Natural killer cell (primary cell): ENCODE measurements at regions not wholly inside any gene's neighbourhood (a gene's known extent, or its start where the extent isn't known, plus 50 kb on each side); places are given as distances from the start of the nearest gene placed in this dataset.

ENCODE experiments used
- ATAC-seq, 3 donors: fragments of 150-1000 bp in 2 of 3; fragments of 200-7000 bp in 1 of 3; cut with Tn5 transposase; 1 replicate in 1 of 3; 2 replicates in 2 of 3; pipeline ENCODE4 v1.10.0; 2021; ENCODE audit warnings: mild to moderate bottlenecking in 2 of 3, moderate library complexity in 2 of 3
- DNase-seq, 2 donors: peaks; one replicate each; pipeline versions ENCODE4 v3.0.0 to v3.0.0-alpha.2; 2013 to 2021; ENCODE audit warnings: mixed read lengths in 1 of 2
- H3K27ac ChIP-seq: one replicate; pipeline ENCODE4 v1.5.1; 2013; ENCODE audit warnings: mild to moderate bottlenecking, low read length
- H3K27me3 ChIP-seq: one replicate; pipeline ENCODE4 v1.6.1; 2013; ENCODE audit warnings: low read length; ENCODE audit not compliant: control insufficient read depth, insufficient read depth
- H3K36me3 ChIP-seq: one replicate; pipeline ENCODE4 v1.6.1; 2013; ENCODE audit warnings: low read length; ENCODE audit not compliant: control insufficient read depth, insufficient read depth
- H3K4me1 ChIP-seq: one replicate; pipeline ENCODE4 v1.6.1; 2013; ENCODE audit warnings: low read length; ENCODE audit not compliant: control insufficient read depth, insufficient read depth
- H3K4me3 ChIP-seq: one replicate; pipeline ENCODE4 v1.5.1; 2013; ENCODE audit warnings: low read length
- H3K9me3 ChIP-seq: one replicate; pipeline ENCODE4 v1.6.1; 2013; ENCODE audit warnings: low read length; ENCODE audit not compliant: control insufficient read depth, insufficient read depth
- H3K27ac Mint-ChIP-seq, 2 donors: one replicate each; pipeline ENCODE4 v1.8.0; 2022; ENCODE audit warnings: mild to moderate bottlenecking in 2 of 2, mixed read lengths in 2 of 2, moderate library complexity in 1 of 2
- H3K27me3 Mint-ChIP-seq, 2 donors: one replicate each; pipeline ENCODE4 v1.8.0; 2022; ENCODE audit warnings: low read depth in 2 of 2, mixed read lengths in 2 of 2
- H3K36me3 Mint-ChIP-seq: one replicate; pipeline ENCODE4 v1.8.0; 2022; ENCODE audit warnings: mixed read lengths
- H3K4me1 Mint-ChIP-seq, 2 donors: one replicate each; pipeline ENCODE4 v1.8.0; 2022; ENCODE audit warnings: mixed read lengths in 2 of 2
- H3K4me3 Mint-ChIP-seq: one replicate; pipeline ENCODE4 v1.8.0; 2022; ENCODE audit warnings: mild to moderate bottlenecking, moderate library complexity, mixed read lengths
- H3K9me3 Mint-ChIP-seq, 2 donors: one replicate each; pipeline ENCODE4 v1.8.0; 2022; ENCODE audit warnings: mixed read lengths in 2 of 2
- WGBS: methylation state at CpG from one replicate; pipeline ENCODE4 v1.1.7; 2013; ENCODE audit warnings: missing lambda C conversion rate; ENCODE audit not compliant: insufficient coverage; 5-methylcytosine and 5-hydroxymethylcytosine counted together
- intact Hi-C: fragments of 100-400 bp; cut with micrococcal nuclease; formaldehyde crosslinking; loops from one replicate; pipeline ENCODE4 v1.14.2; 2022
- TF ChIP-seq, protein P1 (sequence below): fragments of 200-600 bp; IDR thresholded peaks from one replicate; pipeline ENCODE4 v1.8.0; 2022; ENCODE audit warnings: antibody characterized with exemption

DNA sequence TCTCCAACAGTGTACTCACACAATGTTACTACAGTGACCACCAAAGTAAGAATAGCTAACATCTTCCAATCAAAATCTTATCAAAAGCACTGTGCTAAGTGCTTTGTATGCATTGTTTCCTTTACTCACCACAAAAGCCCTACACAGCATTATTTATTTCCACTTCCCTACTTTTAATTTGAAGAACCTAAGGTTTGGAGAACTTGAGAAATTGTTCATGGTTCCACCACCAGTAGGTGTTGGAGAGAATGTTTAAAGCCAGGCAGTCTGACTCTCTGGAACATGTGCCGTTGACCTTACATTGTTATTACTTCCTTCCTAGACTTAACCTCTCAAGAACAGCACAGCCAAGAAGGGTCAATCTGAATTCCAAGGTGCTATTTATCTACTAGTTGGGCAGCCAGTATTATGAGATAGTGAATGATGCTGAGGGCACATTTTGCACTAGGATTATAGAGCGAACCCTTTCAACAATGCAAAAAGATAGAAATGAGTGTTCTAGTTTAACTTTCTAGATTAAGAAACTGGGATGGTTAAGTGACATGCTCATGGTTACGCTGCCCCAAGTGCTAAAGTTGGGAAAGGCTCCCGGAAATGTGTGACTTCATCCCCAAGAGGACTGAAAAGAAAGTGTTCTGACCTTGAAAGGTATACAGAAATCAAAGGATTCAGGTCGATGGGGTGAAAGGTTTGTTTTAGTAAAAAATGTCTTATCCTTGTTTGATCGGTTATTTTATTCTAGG, 55.2 kb upstream of the FAM136A start:
- H3K9me3 Mint-ChIP-seq, result no peaks in the 10 kb centered on the region
- Histone ChIP-seq H3K36me3 (no peaks in the 10 kb centered on the region), H3K27ac (no peak overlapping the region), H3K4me3 (no peak overlapping the region), H3K9me3 (no peaks in the 10 kb centered on the region), H3K27me3 (peaks cover 1% of the 10 kb centered on the region), H3K4me1 (no peaks in the 10 kb centered on the region)
- H3K4me1 Mint-ChIP-seq, result no peaks in the 10 kb centered on the region
- no peak overlapping the region for H3K27ac Mint-ChIP-seq
- intact Hi-C loops, result no loop called here
- no peak overlapping the region for H3K4me3 Mint-ChIP-seq
- no peak for ATAC-seq
- H3K36me3 Mint-ChIP-seq, result no peaks in the 10 kb centered on the region
- H3K27me3 Mint-ChIP-seq, result peaks cover 24 to 34% of the 10 kb centered on the region in 2 donors
- no peak for DNase-seq
- TF ChIP-seq, protein P1, sequence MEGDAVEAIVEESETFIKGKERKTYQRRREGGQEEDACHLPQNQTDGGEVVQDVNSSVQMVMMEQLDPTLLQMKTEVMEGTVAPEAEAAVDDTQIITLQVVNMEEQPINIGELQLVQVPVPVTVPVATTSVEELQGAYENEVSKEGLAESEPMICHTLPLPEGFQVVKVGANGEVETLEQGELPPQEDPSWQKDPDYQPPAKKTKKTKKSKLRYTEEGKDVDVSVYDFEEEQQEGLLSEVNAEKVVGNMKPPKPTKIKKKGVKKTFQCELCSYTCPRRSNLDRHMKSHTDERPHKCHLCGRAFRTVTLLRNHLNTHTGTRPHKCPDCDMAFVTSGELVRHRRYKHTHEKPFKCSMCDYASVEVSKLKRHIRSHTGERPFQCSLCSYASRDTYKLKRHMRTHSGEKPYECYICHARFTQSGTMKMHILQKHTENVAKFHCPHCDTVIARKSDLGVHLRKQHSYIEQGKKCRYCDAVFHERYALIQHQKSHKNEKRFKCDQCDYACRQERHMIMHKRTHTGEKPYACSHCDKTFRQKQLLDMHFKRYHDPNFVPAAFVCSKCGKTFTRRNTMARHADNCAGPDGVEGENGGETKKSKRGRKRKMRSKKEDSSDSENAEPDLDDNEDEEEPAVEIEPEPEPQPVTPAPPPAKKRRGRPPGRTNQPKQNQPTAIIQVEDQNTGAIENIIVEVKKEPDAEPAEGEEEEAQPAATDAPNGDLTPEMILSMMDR, result no peak
- 76% methylated on average over 5 of the region's 6 CpGs for whole genome bisulfite sequencing

DNA sequence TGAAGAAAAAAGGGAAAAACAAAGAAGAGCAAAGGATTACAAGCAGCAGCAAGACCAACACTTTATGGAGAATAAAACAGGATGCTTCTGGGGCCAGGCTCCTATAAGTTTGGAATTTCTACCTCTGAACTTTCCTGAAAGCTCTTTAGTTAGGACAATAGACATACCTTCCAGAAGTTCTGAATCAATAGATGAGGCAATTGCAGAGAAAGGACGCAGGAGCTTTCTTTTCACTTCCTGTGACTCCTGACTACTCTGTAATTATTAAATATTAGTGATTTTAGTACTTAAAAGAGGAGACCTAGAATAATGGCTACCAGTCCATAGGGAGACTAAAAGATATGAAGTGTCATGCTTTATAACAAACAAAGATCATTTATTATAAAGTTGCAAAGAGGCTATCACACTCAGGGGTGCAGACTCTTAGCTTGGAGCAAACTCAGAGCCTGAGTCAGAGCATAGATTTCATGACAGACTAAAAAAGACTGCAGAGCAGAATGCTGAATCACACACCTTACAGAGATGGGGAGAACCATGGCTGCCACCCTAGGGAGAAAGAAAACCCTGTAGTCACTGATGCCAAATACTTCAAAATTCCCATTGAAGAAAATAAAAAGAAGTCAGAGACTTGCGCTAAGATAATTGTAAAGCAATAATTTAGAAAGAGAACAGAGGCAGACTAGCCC, 52.5 kb upstream of the FAM136A start:
- Histone ChIP-seq H3K27ac (no peak overlapping the region), H3K9me3 (no peaks in the 10 kb centered on the region), H3K27me3 (peaks cover 5% of the 10 kb centered on the region), H3K36me3 (no peaks in the 10 kb centered on the region), H3K4me3 (no peak overlapping the region), H3K4me1 (no peaks in the 10 kb centered on the region)
- intact Hi-C loops, result no loop called here
- Mint-ChIP-seq H3K4me3 (no peak overlapping the region), H3K27me3 (peaks cover 35 to 51% of the 10 kb centered on the region in 2 donors), H3K36me3 (no peaks in the 10 kb centered on the region), H3K27ac (no peak overlapping the region), H3K9me3 (no peaks in the 10 kb centered on the region), H3K4me1 (no peaks in the 10 kb centered on the region)
- TF ChIP-seq, protein P1, result no peak
- WGBS, result 74% methylated on average over 2 of the region's 2 CpGs
- ATAC-seq, result no peak
- no peak for DNase-seq
